ENCODE measurements at regions not wholly inside any gene's neighbourhood (a gene's known extent, or its start where the extent isn't known, plus 50 kb on each side); places are given as distances from the start of the nearest gene placed in this dataset.

DNA sequence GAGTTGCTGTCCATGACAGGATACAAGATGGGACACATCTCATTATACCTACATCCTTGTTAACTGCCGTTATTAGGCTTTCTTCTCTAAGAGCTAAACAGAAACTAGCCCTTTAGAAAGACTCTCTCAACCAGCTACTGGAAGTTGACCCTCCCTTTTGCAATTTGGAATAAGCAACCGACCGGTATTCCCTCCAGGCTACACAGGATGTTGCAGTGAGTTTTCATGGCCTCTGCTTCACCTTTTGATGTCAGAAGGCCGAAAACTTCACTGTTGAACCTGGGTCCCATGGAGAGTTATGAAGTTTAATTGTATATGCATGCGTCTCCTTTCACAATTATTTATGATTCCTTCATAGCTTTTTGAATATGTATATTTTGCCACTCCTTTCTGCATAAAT is 1042.5 kb upstream of the SPRY2 start (continued):
- TF ChIP-seq, protein P1, sequence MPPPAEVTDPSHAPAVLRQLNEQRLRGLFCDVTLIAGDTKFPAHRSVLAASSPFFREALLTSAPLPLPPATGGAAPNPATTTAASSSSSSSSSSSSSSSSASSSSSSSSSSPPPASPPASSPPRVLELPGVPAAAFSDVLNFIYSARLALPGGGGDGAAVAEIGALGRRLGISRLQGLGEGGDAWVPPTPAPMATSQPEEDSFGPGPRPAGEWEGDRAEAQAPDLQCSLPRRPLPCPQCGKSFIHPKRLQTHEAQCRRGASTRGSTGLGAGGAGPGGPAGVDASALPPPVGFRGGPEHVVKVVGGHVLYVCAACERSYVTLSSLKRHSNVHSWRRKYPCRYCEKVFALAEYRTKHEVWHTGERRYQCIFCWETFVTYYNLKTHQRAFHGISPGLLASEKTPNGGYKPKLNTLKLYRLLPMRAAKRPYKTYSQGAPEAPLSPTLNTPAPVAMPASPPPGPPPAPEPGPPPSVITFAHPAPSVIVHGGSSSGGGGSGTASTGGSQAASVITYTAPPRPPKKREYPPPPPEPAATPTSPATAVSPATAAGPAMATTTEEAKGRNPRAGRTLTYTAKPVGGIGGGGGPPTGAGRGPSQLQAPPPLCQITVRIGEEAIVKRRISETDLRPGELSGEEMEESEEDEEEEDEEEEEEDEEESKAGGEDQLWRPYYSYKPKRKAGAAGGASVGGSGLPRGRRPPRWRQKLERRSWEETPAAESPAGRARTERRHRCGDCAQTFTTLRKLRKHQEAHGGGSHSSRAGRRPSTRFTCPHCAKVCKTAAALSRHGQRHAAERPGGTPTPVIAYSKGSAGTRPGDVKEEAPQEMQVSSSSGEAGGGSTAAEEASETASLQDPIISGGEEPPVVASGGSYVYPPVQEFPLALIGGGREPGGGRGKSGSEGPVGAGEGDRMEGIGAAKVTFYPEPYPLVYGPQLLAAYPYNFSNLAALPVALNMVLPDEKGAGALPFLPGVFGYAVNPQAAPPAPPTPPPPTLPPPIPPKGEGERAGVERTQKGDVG (CRISPR knock-in tag; IDR thresholded peaks at IDR 0.05): no peak
- TF ChIP-seq PML (IDR thresholded peaks at IDR 0.05; ENCODE audit: low read length) (no peak), POU2F2 (IDR thresholded peaks at IDR 0.05; ENCODE audit: borderline replicate concordance, low read depth, low read length) (no peak), TCF7 (IDR thresholded peaks at IDR 0.05; ENCODE audit: borderline replicate concordance) (no peak), TCF3 (IDR thresholded peaks at IDR 0.05; ENCODE audit: borderline replicate concordance, insufficient read depth, low read depth, low read length) (no peak), RAD51 (IDR thresholded peaks at IDR 0.05) (no peak), ZNF24 (IDR thresholded peaks at IDR 0.05) (no peak), MEF2A (IDR thresholded peaks at IDR 0.05; ENCODE audit: insufficient read depth, low read depth, low read length) (no peak)
- TF ChIP-seq, protein P2, sequence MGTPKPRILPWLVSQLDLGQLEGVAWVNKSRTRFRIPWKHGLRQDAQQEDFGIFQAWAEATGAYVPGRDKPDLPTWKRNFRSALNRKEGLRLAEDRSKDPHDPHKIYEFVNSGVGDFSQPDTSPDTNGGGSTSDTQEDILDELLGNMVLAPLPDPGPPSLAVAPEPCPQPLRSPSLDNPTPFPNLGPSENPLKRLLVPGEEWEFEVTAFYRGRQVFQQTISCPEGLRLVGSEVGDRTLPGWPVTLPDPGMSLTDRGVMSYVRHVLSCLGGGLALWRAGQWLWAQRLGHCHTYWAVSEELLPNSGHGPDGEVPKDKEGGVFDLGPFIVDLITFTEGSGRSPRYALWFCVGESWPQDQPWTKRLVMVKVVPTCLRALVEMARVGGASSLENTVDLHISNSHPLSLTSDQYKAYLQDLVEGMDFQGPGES (IDR thresholded peaks at IDR 0.05): no peak

DNA sequence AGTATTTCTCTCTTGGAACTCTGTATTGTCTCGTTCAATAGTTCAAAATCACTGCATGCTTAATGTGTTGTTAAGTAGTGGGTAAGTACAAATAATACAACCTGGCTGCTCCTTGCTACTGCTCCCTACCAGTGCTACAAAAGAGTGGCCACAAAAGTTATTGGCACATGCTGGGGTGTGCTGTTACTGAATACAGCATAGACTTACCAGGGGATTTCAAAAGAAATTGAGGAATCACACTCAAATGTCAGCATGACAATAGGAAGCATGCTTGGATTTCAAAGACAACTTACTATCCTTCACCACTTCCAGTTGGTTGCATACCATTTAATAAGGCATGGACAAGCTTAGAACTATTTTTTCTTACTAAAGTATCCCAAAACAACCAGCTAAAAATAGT is 1041.3 kb upstream of the SPRY2 start:
- 0% methylated on average over 1 of the region's 1 CpG for WGBS (ENCODE audit: insufficient coverage, insufficient replicate concordance, low lambda C conversion rate, missing lambda C conversion rate)
- no peaks in the 10 kb centered on the region for H3K36me3 ChIP-seq (ENCODE audit: control insufficient read depth in 2 of 2, insufficient read depth in 2 of 2, low read length in 1 of 2)
- in situ Hi-C loops (cut with MboI): no loop called here
- H3K27me3 ChIP-seq (replicated peaks in 1 of 2; ENCODE audit: control insufficient read depth in 2 of 2, insufficient read depth in 2 of 2, low read length in 1 of 2): no peaks in the 10 kb centered on the region
- no peak overlapping the region for H2AFZ ChIP-seq (ENCODE audit: control insufficient read depth, low read depth, low read length)
- TF ChIP-seq SRF (IDR thresholded peaks at IDR 0.05; ENCODE audit: low read depth in 2 of 2, low read length in 2 of 2) (no peak), ZBED1 (IDR thresholded peaks at IDR 0.05; ENCODE audit: borderline replicate concordance) (no peak), EZH2 (IDR thresholded peaks at IDR 0.05; ENCODE audit: borderline replicate concordance, control insufficient read depth, low read depth, low read length) (no peak), ASH2L (IDR thresholded peaks at IDR 0.05; ENCODE audit: borderline replicate concordance, low read depth) (no peak)
- TF ChIP-seq, protein P3, sequence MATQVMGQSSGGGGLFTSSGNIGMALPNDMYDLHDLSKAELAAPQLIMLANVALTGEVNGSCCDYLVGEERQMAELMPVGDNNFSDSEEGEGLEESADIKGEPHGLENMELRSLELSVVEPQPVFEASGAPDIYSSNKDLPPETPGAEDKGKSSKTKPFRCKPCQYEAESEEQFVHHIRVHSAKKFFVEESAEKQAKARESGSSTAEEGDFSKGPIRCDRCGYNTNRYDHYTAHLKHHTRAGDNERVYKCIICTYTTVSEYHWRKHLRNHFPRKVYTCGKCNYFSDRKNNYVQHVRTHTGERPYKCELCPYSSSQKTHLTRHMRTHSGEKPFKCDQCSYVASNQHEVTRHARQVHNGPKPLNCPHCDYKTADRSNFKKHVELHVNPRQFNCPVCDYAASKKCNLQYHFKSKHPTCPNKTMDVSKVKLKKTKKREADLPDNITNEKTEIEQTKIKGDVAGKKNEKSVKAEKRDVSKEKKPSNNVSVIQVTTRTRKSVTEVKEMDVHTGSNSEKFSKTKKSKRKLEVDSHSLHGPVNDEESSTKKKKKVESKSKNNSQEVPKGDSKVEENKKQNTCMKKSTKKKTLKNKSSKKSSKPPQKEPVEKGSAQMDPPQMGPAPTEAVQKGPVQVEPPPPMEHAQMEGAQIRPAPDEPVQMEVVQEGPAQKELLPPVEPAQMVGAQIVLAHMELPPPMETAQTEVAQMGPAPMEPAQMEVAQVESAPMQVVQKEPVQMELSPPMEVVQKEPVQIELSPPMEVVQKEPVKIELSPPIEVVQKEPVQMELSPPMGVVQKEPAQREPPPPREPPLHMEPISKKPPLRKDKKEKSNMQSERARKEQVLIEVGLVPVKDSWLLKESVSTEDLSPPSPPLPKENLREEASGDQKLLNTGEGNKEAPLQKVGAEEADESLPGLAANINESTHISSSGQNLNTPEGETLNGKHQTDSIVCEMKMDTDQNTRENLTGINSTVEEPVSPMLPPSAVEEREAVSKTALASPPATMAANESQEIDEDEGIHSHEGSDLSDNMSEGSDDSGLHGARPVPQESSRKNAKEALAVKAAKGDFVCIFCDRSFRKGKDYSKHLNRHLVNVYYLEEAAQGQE (IDR thresholded peaks at IDR 0.05; ENCODE audit: low read depth, low read length): no peak
- no peak overlapping the region for H3K9ac ChIP-seq (ENCODE audit: control insufficient read depth, insufficient read depth, low read length)
- H3K79me2 ChIP-seq (ENCODE audit: control insufficient read depth, insufficient read depth, low read length): no peaks in the 10 kb centered on the region
- intact Hi-C loops (cut with micrococcal nuclease; ENCODE audit: unreplicated experiment): no loop called here
- H4K20me1 ChIP-seq (ENCODE audit: control insufficient read depth, insufficient read depth): no peaks in the 10 kb centered on the region
- no peak overlapping the region for H3K4me3 ChIP-seq
- H3K9me3 ChIP-seq (replicated peaks; ENCODE audit: control insufficient read depth, insufficient read depth, low read length): no peaks in the 10 kb centered on the region
- ChIA-PET SMC1A (ENCODE audit: uncharacterized antibody, unreplicated experiment) (interaction anchor here (0.6 to 4.4 kb wide), 6 partner anchors 9 to 116 kb away, joined by 3 to 21 read pairs (median 4); no protein-coding TSS in a partner anchor), POLR2A (interaction anchor here (0.8 kb wide), 1 partner anchor 25 kb away, joined by 3 read pairs; no protein-coding TSS in a partner anchor), RAD21 (ENCODE audit: unreplicated experiment) (no interaction called here), CTCF (no interaction called here)
- no peak overlapping the region for H3K4me2 ChIP-seq (ENCODE audit: control insufficient read depth, insufficient read depth)
- no peak overlapping the region for H3K27ac ChIP-seq (ENCODE audit: control insufficient read depth, insufficient read depth)
- FAIRE-seq: no peak
- no peak for DNase-seq (ENCODE audit: low read depth, low spot score)
- no TSS peak for BruUV-seq (replicated peaks)
- no peak for ATAC-seq
- no peaks in the 10 kb centered on the region for H3K4me1 ChIP-seq (ENCODE audit: control insufficient read depth, insufficient read depth, low read length)

Measured in GM12878 (cell line).